Activated naive CD8-positive, alpha-beta T cell (primary cell): ENCODE measurements at regions not wholly inside any gene's neighbourhood (a gene's known extent, or its start where the extent isn't known, plus 50 kb on each side); places are given as distances from the start of the nearest gene placed in this dataset.

Source experiments
- H3K27ac Mint-ChIP-seq: one replicate; pipeline ENCODE4 v1.8.0; 2021; ENCODE audit warnings: mixed read lengths
- H3K27me3 Mint-ChIP-seq: one replicate; pipeline ENCODE4 v1.8.0; 2021; ENCODE audit warnings: mixed read lengths
- H3K36me3 Mint-ChIP-seq: one replicate; pipeline ENCODE4 v1.8.0; 2021; ENCODE audit warnings: mixed read lengths
- H3K4me1 Mint-ChIP-seq: one replicate; pipeline ENCODE4 v1.8.0; 2021; ENCODE audit warnings: low read depth, mixed read lengths
- H3K4me3 Mint-ChIP-seq: one replicate; pipeline ENCODE4 v1.8.0; 2021; ENCODE audit warnings: mild to moderate bottlenecking, mixed read lengths
- H3K9me3 Mint-ChIP-seq: one replicate; pipeline ENCODE4 v1.8.0; 2021; ENCODE audit warnings: low read depth, mixed read lengths

- H3K27ac Mint-ChIP-seq = no peak overlapping the region
- no peaks in the 10 kb centered on the region for H3K4me1 Mint-ChIP-seq
- H3K9me3 Mint-ChIP-seq = peaks cover 10% of the 10 kb centered on the region
- no peaks in the 10 kb centered on the region for H3K36me3 Mint-ChIP-seq
- no peak overlapping the region for H3K4me3 Mint-ChIP-seq
- no peaks in the 10 kb centered on the region for H3K27me3 Mint-ChIP-seq
Measured at GRCh38 chr2:56615760-56616159, 432.0 kb downstream of the CCDC85A start.

- peaks cover 8% of the 10 kb centered on the region for H3K9me3 Mint-ChIP-seq
- no peaks in the 10 kb centered on the region for H3K27me3 Mint-ChIP-seq
- no peaks in the 10 kb centered on the region for H3K36me3 Mint-ChIP-seq
- no peak overlapping the region for H3K4me3 Mint-ChIP-seq
- H3K4me1 Mint-ChIP-seq = no peaks in the 10 kb centered on the region
- H3K27ac Mint-ChIP-seq = no peak overlapping the region
Measured at GRCh38 chr2:56624181-56624580, 440.4 kb downstream of the CCDC85A start.

- Mint-ChIP-seq H3K4me1 (no peaks in the 10 kb centered on the region), H3K27ac (no peak overlapping the region), H3K9me3 (peaks cover 8% of the 10 kb centered on the region), H3K4me3 (no peak overlapping the region), H3K36me3 (no peaks in the 10 kb centered on the region), H3K27me3 (no peaks in the 10 kb centered on the region)
Measured at GRCh38 chr2:56626927-56627326, 443.1 kb downstream of the CCDC85A start.

GRCh38 chr2:56630286-56630685, 446.5 kb downstream of the CCDC85A start:
- H3K27ac Mint-ChIP-seq = no peak overlapping the region
- H3K27me3 Mint-ChIP-seq = no peaks in the 10 kb centered on the region
- peaks cover 3% of the 10 kb centered on the region for H3K9me3 Mint-ChIP-seq
- H3K4me3 Mint-ChIP-seq = no peak overlapping the region
- no peaks in the 10 kb centered on the region for H3K36me3 Mint-ChIP-seq
- H3K4me1 Mint-ChIP-seq = no peaks in the 10 kb centered on the region

- Mint-ChIP-seq H3K4me1 (no peaks in the 10 kb centered on the region), H3K27ac (no peak overlapping the region), H3K4me3 (no peak overlapping the region), H3K9me3 (no peaks in the 10 kb centered on the region), H3K36me3 (no peaks in the 10 kb centered on the region), H3K27me3 (no peaks in the 10 kb centered on the region)
Measured at GRCh38 chr2:56647997-56648396, 464.2 kb downstream of the CCDC85A start.

GRCh38 chr2:56648802-56649201, 465.0 kb downstream of the CCDC85A start:
- Mint-ChIP-seq H3K27me3 (no peaks in the 10 kb centered on the region), H3K36me3 (no peaks in the 10 kb centered on the region), H3K9me3 (no peaks in the 10 kb centered on the region), H3K4me1 (no peaks in the 10 kb centered on the region), H3K27ac (no peak overlapping the region), H3K4me3 (no peak overlapping the region)

GRCh38 chr2:56654936-56655335, 471.1 kb downstream of the CCDC85A start:
- Mint-ChIP-seq H3K4me1 (no peaks in the 10 kb centered on the region), H3K4me3 (no peak overlapping the region), H3K9me3 (no peaks in the 10 kb centered on the region), H3K36me3 (no peaks in the 10 kb centered on the region), H3K27ac (no peak overlapping the region), H3K27me3 (no peaks in the 10 kb centered on the region)

GRCh38 chr2:56656826-56657225, 473.0 kb downstream of the CCDC85A start:
- Mint-ChIP-seq H3K4me3 (no peak overlapping the region), H3K27ac (no peak overlapping the region), H3K4me1 (no peaks in the 10 kb centered on the region), H3K36me3 (no peaks in the 10 kb centered on the region), H3K9me3 (no peaks in the 10 kb centered on the region), H3K27me3 (no peaks in the 10 kb centered on the region)

- Mint-ChIP-seq H3K9me3 (peaks cover 5% of the 10 kb centered on the region), H3K27me3 (no peaks in the 10 kb centered on the region), H3K4me3 (no peak overlapping the region), H3K4me1 (no peaks in the 10 kb centered on the region), H3K27ac (no peak overlapping the region), H3K36me3 (no peaks in the 10 kb centered on the region)
Measured at GRCh38 chr2:56666777-56667176, 483.0 kb downstream of the CCDC85A start.

GRCh38 chr2:56671973-56672569, 488.3 kb downstream of the CCDC85A start:
- no peak overlapping the region for H3K4me3 Mint-ChIP-seq
- H3K4me1 Mint-ChIP-seq = no peaks in the 10 kb centered on the region
- no peaks in the 10 kb centered on the region for H3K36me3 Mint-ChIP-seq
- peaks cover 7% of the 10 kb centered on the region for H3K9me3 Mint-ChIP-seq
- H3K27ac Mint-ChIP-seq = no peak overlapping the region
- no peaks in the 10 kb centered on the region for H3K27me3 Mint-ChIP-seq

GRCh38 chr2:56674084-56674483, 490.3 kb downstream of the CCDC85A start:
- H3K4me3 Mint-ChIP-seq = no peak overlapping the region
- H3K36me3 Mint-ChIP-seq = no peaks in the 10 kb centered on the region
- no peaks in the 10 kb centered on the region for H3K4me1 Mint-ChIP-seq
- no peaks in the 10 kb centered on the region for H3K27me3 Mint-ChIP-seq
- peaks cover 11% of the 10 kb centered on the region for H3K9me3 Mint-ChIP-seq
- H3K27ac Mint-ChIP-seq = no peak overlapping the region

GRCh38 chr2:56676966-56677365, 493.2 kb downstream of the CCDC85A start:
- Mint-ChIP-seq H3K4me3 (no peak overlapping the region), H3K9me3 (peaks cover 11% of the 10 kb centered on the region)

GRCh38 chr2:56680971-56681631, 497.3 kb downstream of the CCDC85A start:
- no peaks in the 10 kb centered on the region for H3K27me3 Mint-ChIP-seq
- no peaks in the 10 kb centered on the region for H3K36me3 Mint-ChIP-seq
- H3K4me3 Mint-ChIP-seq = no peak overlapping the region
- no peaks in the 10 kb centered on the region for H3K4me1 Mint-ChIP-seq
- peaks cover 6% of the 10 kb centered on the region for H3K9me3 Mint-ChIP-seq
- H3K27ac Mint-ChIP-seq = no peak overlapping the region

More at GRCh38 chr2:56676966-56677365, 493.2 kb downstream of the CCDC85A start:
- no peaks in the 10 kb centered on the region for H3K27me3 Mint-ChIP-seq
- no peaks in the 10 kb centered on the region for H3K4me1 Mint-ChIP-seq
- H3K27ac Mint-ChIP-seq = no peak overlapping the region
- H3K36me3 Mint-ChIP-seq = no peaks in the 10 kb centered on the region

- H3K36me3 Mint-ChIP-seq = no peaks in the 10 kb centered on the region
Measured at GRCh38 chr2:56681659-56682396, 498.0 kb downstream of the CCDC85A start.

GRCh38 chr2:56682397-56682760, 498.6 kb downstream of the CCDC85A start:
- Mint-ChIP-seq H3K36me3 (no peaks in the 10 kb centered on the region), H3K4me1 (no peaks in the 10 kb centered on the region), H3K27ac (no peak overlapping the region), H3K4me3 (no peak overlapping the region), H3K27me3 (no peaks in the 10 kb centered on the region), H3K9me3 (peaks cover 4% of the 10 kb centered on the region)

More at GRCh38 chr2:56681659-56682396, 498.0 kb downstream of the CCDC85A start:
- H3K4me1 Mint-ChIP-seq = no peaks in the 10 kb centered on the region
- no peaks in the 10 kb centered on the region for H3K27me3 Mint-ChIP-seq
- H3K9me3 Mint-ChIP-seq = peaks cover 4% of the 10 kb centered on the region
- no peak overlapping the region for H3K4me3 Mint-ChIP-seq
- no peak overlapping the region for H3K27ac Mint-ChIP-seq
